K562 (cell line): ENCODE measurements at regions not wholly inside any gene's neighbourhood (a gene's known extent, or its start where the extent isn't known, plus 50 kb on each side); places are given as distances from the start of the nearest gene placed in this dataset.

Experiments used
- ATAC-seq: fragments of 200-7000 bp; cut with Tn5 transposase; 3 replicates; pipeline ENCODE4 v1.9.1; 2020; ENCODE audit warnings: moderate library complexity
- BruUV-seq: library from RNA; stranded (reverse); fragments of 400-500 nt; replicated peaks from 2 replicates; lab custom pipeline; 2021; lab: Mats Ljungman, UMichigan
- CTCF ChIA-PET: fragments of 300-600 bp; formaldehyde crosslinking; extraction: SDS; loops from one replicate; lab custom pipeline; 2021; ENCODE audit warnings: low intra/inter-chr PET ratio; lab: Yijun Ruan, JAX
- POLR2A ChIA-PET: fragments of 300-600, 350-650 bp; sonication (Branson Sonifier 250); formaldehyde crosslinking; extraction: SDS; loops from one replicate; lab custom pipeline; 2021; ENCODE audit warnings: antibody characterized with exemption, inconsistent platforms; lab: Yijun Ruan, JAX
- DNase-seq, 4 experiments: peaks; one replicate each; pipeline versions ENCODE4 v3.0.0 to v3.0.0-alpha.2; 2011 to 2018; ENCODE audit warnings: low spot score in 3 of 4, mixed read lengths in 3 of 4; ENCODE audit errors: extremely low read depth in 1 of 4
- FAIRE-seq: peaks from 2 replicates; lab custom pipeline; 2011; peaks lifted over from hg19 to GRCh38; lab: Jason Lieb, UNC
- H2AFZ ChIP-seq: 2 replicates; pipeline ENCODE4 v1.6.0; 2011; ENCODE audit warnings: low read depth, low read length, control low read depth, inconsistent platforms
- H3K27ac ChIP-seq: fragments of 200-600 bp; 3 replicates; pipeline ENCODE4 v1.8.0; 2011; ENCODE audit warnings: low read depth, mild to moderate bottlenecking, control low read depth, inconsistent platforms, low read length, moderate library complexity, mixed read lengths; ENCODE audit errors: extremely low read depth
- H3K27me3 ChIP-seq, 2 experiments: fragments of 300-600 bp in 1 of 2; 2 replicates in 1 of 2; 3 replicates in 1 of 2; pipeline versions ENCODE4 v1.6.0 to v1.8.0; 2011; ENCODE audit warnings: inconsistent platforms in 2 of 2, low read length in 2 of 2, mild to moderate bottlenecking in 1 of 2, mixed read lengths in 1 of 2, moderate library complexity in 1 of 2; ENCODE audit not compliant: control insufficient read depth in 2 of 2, insufficient read depth in 2 of 2
- H3K36me3 ChIP-seq: fragments of 300-600 bp; 3 replicates; pipeline ENCODE4 v1.8.0; 2011; ENCODE audit warnings: mild to moderate bottlenecking, low read length, inconsistent platforms; ENCODE audit not compliant: control insufficient read depth, insufficient read depth
- H3K4me1 ChIP-seq, 2 experiments: fragments of 200-600 bp in 1 of 2; replicated peaks in 1 of 2; 2 replicates in 1 of 2; 3 replicates in 1 of 2; pipeline versions ENCODE4 v1.5.1 to v1.8.0; 2011; ENCODE audit warnings: inconsistent platforms in 2 of 2, low read length in 2 of 2, mild to moderate bottlenecking in 1 of 2, mixed read lengths in 1 of 2, moderate library complexity in 1 of 2; ENCODE audit not compliant: control insufficient read depth in 2 of 2, insufficient read depth in 2 of 2
- H3K4me2 ChIP-seq: 2 replicates; pipeline ENCODE4 v1.6.1; 2011; ENCODE audit warnings: low read length, control low read depth, inconsistent platforms, mixed read lengths; ENCODE audit not compliant: insufficient read depth
- H3K4me3 ChIP-seq: fragments of 200-600 bp; sonication (generic), shearing (Covaris generic); 2 replicates; pipeline ENCODE4 v1.5.1; 2016; ENCODE audit warnings: control low read depth, inconsistent platforms
- H3K79me2 ChIP-seq: fragments of 200-600 bp; 3 replicates; pipeline ENCODE4 v1.8.0; 2011; ENCODE audit warnings: low read length, inconsistent platforms; ENCODE audit not compliant: control insufficient read depth, insufficient read depth
- H3K9ac ChIP-seq, 2 experiments: 2 replicates each; pipeline versions ENCODE4 v1.6.0 to v1.6.1; 2011; ENCODE audit warnings: low read depth in 2 of 2, low read length in 2 of 2, control low read depth in 1 of 2, inconsistent platforms in 1 of 2, mild to moderate bottlenecking in 1 of 2, mixed read lengths in 1 of 2; ENCODE audit not compliant: insufficient read depth in 1 of 2
- H3K9me1 ChIP-seq: one replicate; pipeline ENCODE4 v1.6.0; 2011; ENCODE audit warnings: inconsistent platforms, mild to moderate bottlenecking, low read length, moderate library complexity; ENCODE audit not compliant: control insufficient read depth, insufficient read depth
- H3K9me3 ChIP-seq: replicated peaks from 2 replicates; pipeline ENCODE4 v1.5.1; 2011; ENCODE audit warnings: low read depth, low read length, inconsistent platforms; ENCODE audit not compliant: control insufficient read depth, insufficient read depth
- H4K20me1 ChIP-seq: replicated peaks from 2 replicates; pipeline ENCODE4 v1.6.1; 2011; ENCODE audit warnings: low read length, inconsistent platforms, mixed read lengths; ENCODE audit not compliant: control insufficient read depth, insufficient read depth
- SMARCC2 ChIP-seq: fragments of 450-650 bp; IDR thresholded peaks from 2 replicates; pipeline ENCODE4 v1.6.1; 2017; ENCODE audit warnings: antibody characterized with exemption, moderate library complexity, mild to moderate bottlenecking, low read depth
- WGBS: fragments of 100-300 bp; shearing (Covaris generic); methylation state at CpG from one replicate; pipeline ENCODE4 v1.1.6; 2016; ENCODE audit warnings: low coverage, mixed read lengths; ENCODE audit not compliant: insufficient coverage; ENCODE audit errors: missing lambda C conversion rate; 5-methylcytosine and 5-hydroxymethylcytosine counted together
- in situ Hi-C: fragments of 300-500 bp; cut with MboI; formaldehyde crosslinking; loops from 4 replicates; pipeline ENCODE4 v1.15.0; 2018; ENCODE audit warnings: inconsistent platforms, mixed read lengths
- intact Hi-C: fragments of 100-400 bp; cut with micrococcal nuclease; formaldehyde crosslinking; loops from 2 replicates; pipeline ENCODE4 v1.14.2; 2022
- TF ChIP-seq, protein P1 (sequence below), 2 experiments: IDR thresholded peaks; 2 replicates each; pipeline ENCODE4 v1.6.1; 2012; ENCODE audit warnings: improper control_type of control experiment in 2 of 2, low read depth in 2 of 2, low read length in 2 of 2, borderline replicate concordance in 1 of 2
- TF ChIP-seq, protein P2 (sequence below): fragments of 250-450 bp; sonication (Bioruptor Pico); IDR thresholded peaks from 2 replicates; pipeline ENCODE4 v1.4.0; 2020; ENCODE audit warnings: mild to moderate bottlenecking, moderate library complexity

DNA sequence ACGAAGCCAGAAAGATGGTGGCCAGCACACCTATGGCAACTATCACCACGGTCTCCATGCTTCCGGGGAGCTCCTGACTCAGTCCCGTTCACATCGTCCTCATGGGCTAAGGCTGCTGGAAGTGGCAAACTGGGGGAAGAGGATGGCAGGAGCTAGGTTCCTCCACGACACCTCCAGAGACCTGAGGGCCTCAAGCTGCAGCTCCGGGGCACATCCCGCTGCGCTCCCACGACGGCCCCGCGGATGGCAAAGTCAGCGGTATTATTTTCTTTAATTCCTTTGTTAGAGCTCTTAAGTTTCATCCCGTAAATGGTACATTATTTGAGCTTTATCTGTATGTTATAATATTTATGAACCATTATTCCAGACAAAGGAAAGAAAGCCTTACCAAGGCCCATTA, 190.5 kb downstream of the DACT1 start:
- TF ChIP-seq, protein P1, sequence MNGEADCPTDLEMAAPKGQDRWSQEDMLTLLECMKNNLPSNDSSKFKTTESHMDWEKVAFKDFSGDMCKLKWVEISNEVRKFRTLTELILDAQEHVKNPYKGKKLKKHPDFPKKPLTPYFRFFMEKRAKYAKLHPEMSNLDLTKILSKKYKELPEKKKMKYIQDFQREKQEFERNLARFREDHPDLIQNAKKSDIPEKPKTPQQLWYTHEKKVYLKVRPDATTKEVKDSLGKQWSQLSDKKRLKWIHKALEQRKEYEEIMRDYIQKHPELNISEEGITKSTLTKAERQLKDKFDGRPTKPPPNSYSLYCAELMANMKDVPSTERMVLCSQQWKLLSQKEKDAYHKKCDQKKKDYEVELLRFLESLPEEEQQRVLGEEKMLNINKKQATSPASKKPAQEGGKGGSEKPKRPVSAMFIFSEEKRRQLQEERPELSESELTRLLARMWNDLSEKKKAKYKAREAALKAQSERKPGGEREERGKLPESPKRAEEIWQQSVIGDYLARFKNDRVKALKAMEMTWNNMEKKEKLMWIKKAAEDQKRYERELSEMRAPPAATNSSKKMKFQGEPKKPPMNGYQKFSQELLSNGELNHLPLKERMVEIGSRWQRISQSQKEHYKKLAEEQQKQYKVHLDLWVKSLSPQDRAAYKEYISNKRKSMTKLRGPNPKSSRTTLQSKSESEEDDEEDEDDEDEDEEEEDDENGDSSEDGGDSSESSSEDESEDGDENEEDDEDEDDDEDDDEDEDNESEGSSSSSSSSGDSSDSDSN (IDR thresholded peaks at IDR 0.05; ENCODE audit: borderline replicate concordance in 1 of 2, low read depth in 2 of 2, low read length in 2 of 2) = no peak
- TF ChIP-seq SMARCC2 = no peak
- TF ChIP-seq, protein P2, sequence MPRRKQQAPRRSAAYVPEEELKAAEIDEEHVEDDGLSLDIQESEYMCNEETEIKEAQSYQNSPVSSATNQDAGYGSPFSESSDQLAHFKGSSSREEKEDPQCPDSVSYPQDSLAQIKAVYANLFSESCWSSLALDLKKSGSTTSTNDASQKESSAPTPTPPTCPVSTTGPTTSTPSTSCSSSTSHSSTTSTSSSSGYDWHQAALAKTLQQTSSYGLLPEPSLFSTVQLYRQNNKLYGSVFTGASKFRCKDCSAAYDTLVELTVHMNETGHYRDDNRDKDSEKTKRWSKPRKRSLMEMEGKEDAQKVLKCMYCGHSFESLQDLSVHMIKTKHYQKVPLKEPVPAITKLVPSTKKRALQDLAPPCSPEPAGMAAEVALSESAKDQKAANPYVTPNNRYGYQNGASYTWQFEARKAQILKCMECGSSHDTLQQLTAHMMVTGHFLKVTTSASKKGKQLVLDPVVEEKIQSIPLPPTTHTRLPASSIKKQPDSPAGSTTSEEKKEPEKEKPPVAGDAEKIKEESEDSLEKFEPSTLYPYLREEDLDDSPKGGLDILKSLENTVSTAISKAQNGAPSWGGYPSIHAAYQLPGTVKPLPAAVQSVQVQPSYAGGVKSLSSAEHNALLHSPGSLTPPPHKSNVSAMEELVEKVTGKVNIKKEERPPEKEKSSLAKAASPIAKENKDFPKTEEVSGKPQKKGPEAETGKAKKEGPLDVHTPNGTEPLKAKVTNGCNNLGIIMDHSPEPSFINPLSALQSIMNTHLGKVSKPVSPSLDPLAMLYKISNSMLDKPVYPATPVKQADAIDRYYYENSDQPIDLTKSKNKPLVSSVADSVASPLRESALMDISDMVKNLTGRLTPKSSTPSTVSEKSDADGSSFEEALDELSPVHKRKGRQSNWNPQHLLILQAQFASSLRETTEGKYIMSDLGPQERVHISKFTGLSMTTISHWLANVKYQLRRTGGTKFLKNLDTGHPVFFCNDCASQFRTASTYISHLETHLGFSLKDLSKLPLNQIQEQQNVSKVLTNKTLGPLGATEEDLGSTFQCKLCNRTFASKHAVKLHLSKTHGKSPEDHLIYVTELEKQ (CRISPR knock-in tag) = no peak
- Histone ChIP-seq H3K79me2 (no peaks in the 10 kb centered on the region), H4K20me1 (no peaks in the 10 kb centered on the region), H3K4me1 (no peaks in the 10 kb centered on the region), H3K9ac (no peak overlapping the region), H3K4me3 (no peak overlapping the region), H3K36me3 (no peaks in the 10 kb centered on the region), H3K27ac (no peak overlapping the region), H3K4me2 (no peak overlapping the region), H3K9me3 (peaks cover 1% of the 10 kb centered on the region; the same call in 1 of the 2 replicates), H3K9me1 (no peaks in the 10 kb centered on the region), H2AFZ (no peak overlapping the region), H3K27me3 (no peaks in the 10 kb centered on the region)
- DNase-seq = no peak
- WGBS = 0% methylated on average over 14 of the region's 15 CpGs
- POLR2A ChIA-PET = interaction anchor here (0.6 kb wide), 1 partner anchor 332 kb away, joined by 3 read pairs; no protein-coding TSS in a partner anchor
- no peak for FAIRE-seq
- no peak for ATAC-seq
- no TSS peak for BruUV-seq
- CTCF ChIA-PET = no interaction called here
- in situ Hi-C loops (no loop called here), intact Hi-C loops (no loop called here)
